ENCODE measurements at regions not wholly inside any gene's neighbourhood (a gene's known extent, or its start where the extent isn't known, plus 50 kb on each side); places are given as distances from the start of the nearest gene placed in this dataset.

GRCh38 chr14:44873536-44873935 lies 88.2 kb downstream of the KLHL28 start:
- no peak for DNase-seq

GRCh38 chr14:44866770-44867169 lies 95.0 kb downstream of the KLHL28 start:
- DNase-seq = no peak

DNA sequence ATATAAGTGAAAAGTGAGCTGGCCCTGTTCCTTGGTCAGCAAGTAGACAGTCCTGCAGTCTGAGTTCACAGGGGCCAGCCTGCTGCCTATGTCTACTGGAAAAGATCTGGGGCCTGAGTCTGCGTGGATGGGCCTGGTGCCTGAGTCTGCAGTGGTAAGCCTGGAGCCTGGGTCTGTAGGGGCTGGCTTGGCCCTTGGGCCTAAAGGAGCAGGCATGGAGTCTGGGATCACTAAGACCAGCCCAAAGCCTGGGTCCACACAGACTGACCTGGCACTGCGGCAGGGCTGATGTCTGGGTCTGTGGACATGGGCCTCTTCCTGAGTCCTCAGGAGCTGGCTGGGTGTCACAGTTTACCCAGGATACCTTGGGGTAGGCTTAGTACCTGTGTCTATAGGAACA lies 95.4 kb downstream of the KLHL28 start:
- DNase-seq = no peak

DNA sequence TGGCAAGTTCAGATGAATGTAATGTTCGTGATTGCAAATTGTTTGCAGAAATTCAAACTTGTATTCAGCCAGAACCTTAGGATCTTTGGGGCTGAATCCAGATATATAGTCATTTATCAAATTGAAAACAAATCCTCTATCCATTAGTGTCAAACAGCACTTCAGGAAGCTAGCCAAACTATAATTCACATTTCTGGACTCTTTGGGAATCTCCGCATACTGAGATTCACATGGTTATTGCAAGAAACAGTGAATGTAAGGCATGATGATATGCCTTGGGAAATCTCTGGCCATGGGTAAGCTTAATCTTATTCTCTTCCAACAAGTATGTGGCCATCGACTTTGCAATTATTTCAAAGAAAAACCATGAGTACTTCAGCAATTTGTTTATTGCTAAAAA lies 98.5 kb downstream of the KLHL28 start:
- no peak for DNase-seq

GRCh38 chr14:44854114-44854513 lies 107.6 kb downstream of the KLHL28 start:
- no peak for DNase-seq

DNA sequence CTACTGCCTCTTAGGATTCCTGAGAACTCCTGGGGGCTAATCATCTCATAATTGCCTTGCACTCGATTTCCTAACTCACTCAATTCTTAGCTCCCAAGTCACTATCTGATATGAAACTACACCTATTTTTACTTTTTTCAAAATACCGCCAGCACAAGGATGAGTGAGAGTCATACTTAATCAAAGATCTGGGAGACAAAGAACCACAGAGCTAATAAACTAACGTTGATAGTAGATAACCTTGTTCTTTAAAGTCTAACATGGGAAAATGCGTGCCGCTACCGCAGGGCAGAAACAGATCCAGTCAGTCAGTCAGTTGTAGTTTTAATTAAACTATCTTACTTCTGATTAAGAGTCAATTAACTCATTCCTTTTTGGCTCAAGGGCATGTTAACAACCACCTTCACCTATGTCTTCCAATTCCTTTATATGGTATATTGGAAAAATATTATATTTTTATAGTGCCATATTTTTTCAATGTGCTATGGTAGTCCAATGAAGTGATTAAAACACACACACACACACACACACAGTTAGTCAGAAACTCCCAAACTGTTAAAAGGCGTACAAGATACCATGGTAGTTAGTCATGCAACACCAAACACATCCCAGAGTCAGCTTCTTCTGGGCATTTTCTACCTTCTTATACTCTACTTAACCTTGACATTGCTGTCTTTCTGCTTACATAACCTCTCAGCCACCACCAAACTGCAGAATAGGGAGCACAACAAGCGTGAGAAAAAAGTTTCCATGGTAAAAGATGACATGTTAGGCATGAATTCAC lies 114.0 kb downstream of the KLHL28 start:
- DNase-seq = no peak

DNA sequence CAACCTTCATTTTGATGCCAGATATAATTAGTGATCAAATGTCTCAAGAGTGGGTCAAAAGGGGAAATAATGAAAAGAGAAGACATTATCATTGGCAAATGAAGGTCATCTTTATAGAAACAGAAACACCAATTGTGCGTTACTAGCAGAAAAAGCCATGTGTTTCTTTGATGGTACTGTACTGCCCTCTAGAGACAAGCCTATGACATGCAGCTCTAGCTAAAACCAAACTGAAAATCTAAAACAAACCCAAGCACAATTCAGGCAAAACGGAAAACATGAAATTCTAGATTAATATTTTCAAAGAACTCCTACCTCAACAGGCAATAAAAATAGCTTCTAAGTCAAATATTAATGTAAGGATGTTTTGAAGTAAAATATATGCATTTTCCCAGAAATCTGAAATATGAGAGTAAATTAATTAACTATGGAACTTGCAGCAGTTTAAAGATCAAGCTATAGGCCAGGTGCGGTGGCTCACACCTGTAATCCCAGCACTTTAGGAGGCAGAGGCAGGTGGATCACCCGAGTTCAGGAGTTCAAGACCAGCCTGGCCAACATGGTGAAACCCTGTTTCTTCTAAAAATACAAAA lies 115.4 kb downstream of the KLHL28 start:
- DNase-seq = peak in 1 of 2 experiments; percentile 35

- DNase-seq = peak in 1 of 2 experiments; percentile 1
Observed at GRCh38 chr14:44835928-44836327, 125.8 kb downstream of the KLHL28 start.

- DNase-seq = no peak
Observed at GRCh38 chr14:44833376-44834060, 128.2 kb downstream of the KLHL28 start.

GRCh38 chr14:44830371-44830770 lies 131.4 kb downstream of the KLHL28 start:
- no peak for DNase-seq

DNA sequence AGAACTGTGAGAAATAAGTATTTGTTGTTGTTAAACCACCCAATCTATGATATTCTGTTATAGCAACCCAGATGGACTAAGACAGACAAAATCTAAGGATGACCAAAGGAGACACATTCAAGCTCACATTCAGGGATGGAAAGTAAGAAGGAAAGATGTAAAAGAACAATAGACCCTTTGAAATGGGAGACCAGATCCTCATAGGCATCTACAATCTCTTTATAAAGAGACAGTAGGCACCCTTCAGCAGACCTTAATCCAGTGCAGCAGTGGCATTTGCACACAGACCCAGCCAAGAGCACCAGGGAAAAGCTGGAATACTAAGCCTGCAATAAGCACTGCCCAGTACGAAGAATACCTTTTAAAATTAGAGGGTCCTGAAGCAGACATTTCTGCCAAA lies 132.7 kb downstream of the KLHL28 start:
- no peak for DNase-seq

GRCh38 chr14:44828023-44828422 lies 133.7 kb downstream of the KLHL28 start:
- DNase-seq = no peak

GRCh38 chr14:44820230-44820964 lies 141.3 kb downstream of the KLHL28 start:
- no peak for DNase-seq

DNA sequence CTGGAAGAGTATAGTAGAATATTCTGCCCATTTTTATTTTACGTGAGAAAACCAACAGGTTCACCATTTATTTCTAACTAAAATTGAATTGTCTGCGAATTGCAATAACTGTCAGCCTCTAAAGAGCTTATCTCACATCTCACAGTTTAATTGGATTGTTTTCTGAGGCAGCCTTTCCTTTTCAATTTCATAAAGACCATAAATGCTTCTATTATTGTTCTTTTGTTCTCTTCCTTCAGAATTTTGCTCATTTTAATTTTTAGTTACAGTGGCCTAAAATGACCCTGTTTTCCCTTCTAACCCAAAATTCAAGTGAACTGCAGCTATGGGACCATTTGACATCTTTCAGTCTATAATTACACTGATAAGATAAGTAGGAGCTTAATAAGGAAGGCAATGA lies 147.6 kb downstream of the KLHL28 start:
- DNase-seq = no peak

- DNase-seq = no peak
Observed at GRCh38 chr14:44812672-44813071, 149.1 kb downstream of the KLHL28 start.

- DNase-seq = no peak
Observed at GRCh38 chr14:44804391-44804790, 157.4 kb downstream of the KLHL28 start.

DNA sequence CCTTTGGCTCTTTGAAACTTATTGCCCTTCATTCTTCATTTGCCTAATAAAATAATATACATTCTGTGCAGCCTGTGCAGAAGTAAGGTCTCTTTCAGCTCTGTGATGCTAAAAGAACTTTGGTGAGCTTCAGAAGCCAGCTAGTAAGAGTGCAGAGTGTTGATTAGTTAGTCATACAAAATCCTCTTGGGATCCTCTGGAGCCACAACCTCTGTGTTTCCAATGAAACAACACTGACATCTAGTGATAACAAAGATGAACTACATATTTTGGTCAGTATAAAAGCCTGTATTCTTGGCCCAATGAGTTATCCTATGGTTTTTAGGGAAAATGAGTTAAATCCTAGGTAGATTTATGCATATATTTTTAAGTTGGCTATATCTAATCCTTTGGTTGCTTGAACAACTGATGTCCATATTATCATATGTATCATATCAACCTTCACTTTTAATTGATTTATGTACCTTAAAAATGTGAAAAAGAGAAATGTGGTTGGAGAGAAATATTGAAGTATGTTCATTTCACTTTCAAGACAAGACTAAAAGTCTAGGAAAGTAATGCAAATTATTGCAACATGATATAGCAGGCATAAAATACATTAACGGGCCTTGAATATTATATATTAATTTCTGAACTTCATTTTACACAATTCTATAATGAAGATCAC lies 158.4 kb downstream of the KLHL28 start:
- DNase-seq = peak in 1 of 2 experiments; percentile 53

- no peak for DNase-seq
Observed at GRCh38 chr14:44798386-44799242, 163.1 kb downstream of the KLHL28 start.

DNA sequence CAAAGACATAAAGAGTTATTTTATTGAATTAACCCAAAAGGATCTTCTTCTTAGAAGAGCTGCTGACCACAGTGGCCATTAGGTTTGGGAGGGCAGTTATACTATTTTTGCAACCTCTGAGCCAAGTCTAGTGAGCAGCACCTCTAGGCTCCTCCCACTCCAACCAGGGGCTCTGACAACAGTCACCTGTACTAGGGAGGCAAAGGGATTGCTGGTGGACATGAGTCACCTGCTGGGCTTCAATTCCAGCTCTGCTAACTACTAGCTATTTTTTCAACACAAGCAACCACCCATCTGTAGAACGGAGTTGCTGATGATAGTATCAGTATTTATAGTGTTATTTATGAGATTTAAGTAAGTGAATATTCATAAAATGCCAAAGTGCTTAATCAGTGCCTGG lies 166.0 kb downstream of the KLHL28 start:
- no peak for DNase-seq

DNA sequence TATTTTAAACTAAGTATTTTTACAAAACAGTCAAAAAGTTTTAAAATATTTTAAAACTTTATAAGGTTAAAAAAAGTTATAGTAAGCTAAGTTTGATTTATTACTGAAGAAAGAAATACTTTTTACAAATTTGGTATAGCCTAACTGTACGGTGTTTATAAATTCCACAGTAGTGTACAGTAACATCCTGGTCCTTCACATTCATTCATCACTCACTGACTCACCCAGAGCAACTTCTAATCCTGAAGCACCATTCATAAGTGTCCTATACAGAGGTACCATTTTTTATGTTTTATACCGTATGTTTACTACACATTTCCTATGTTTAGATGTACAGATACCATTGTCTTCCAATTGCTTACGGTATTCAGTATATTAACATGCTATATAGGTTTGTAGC lies 170.0 kb downstream of the KLHL28 start:
- DNase-seq = no peak

GRCh38 chr14:44788612-44789011 lies 173.1 kb downstream of the KLHL28 start:
- DNase-seq = no peak

GRCh38 chr14:44785096-44785495 lies 176.7 kb downstream of the KLHL28 start:
- no peak for DNase-seq

Measured in NCI-H526 (cell line).